ENCODE measurements at regions not wholly inside any gene's neighbourhood (a gene's known extent, or its start where the extent isn't known, plus 50 kb on each side); places are given as distances from the start of the nearest gene placed in this dataset.
A peak's percentile ranks its signal among the peaks of the same experiment; 100 is the strongest.

- H3K9me3 Mint-ChIP-seq (ENCODE audit: unreplicated experiment) = peaks cover 3% of the 10 kb centered on the region
- no peak for TF ChIP-seq CTCF (IDR thresholded peaks at IDR 0.05)
- DNase-seq (ENCODE audit: extremely low spot score, unreplicated experiment) = peak; percentile 73
- no peak overlapping the region for H3K4me3 Mint-ChIP-seq (ENCODE audit: unreplicated experiment)
- H3K4me1 Mint-ChIP-seq (ENCODE audit: unreplicated experiment) = no peaks in the 10 kb centered on the region
- H3K27ac Mint-ChIP-seq (ENCODE audit: unreplicated experiment) = no peak overlapping the region
- H3K36me3 Mint-ChIP-seq (ENCODE audit: unreplicated experiment) = peaks cover 2% of the 10 kb centered on the region
- H3K27me3 Mint-ChIP-seq (ENCODE audit: unreplicated experiment) = peaks cover 4% of the 10 kb centered on the region
These were observed 58.0 kb upstream of the LGALSL start for GRCh38 chr2:64396001-64396400.

- no peak overlapping the region for H3K27ac Mint-ChIP-seq (ENCODE audit: unreplicated experiment)
- no peaks in the 10 kb centered on the region for H3K9me3 Mint-ChIP-seq (ENCODE audit: unreplicated experiment)
- H3K4me3 Mint-ChIP-seq (ENCODE audit: unreplicated experiment) = no peak overlapping the region
- peaks cover 4% of the 10 kb centered on the region for H3K27me3 Mint-ChIP-seq (ENCODE audit: unreplicated experiment)
- peak; percentile 8 for DNase-seq (ENCODE audit: extremely low spot score, unreplicated experiment)
- no peaks in the 10 kb centered on the region for H3K4me1 Mint-ChIP-seq (ENCODE audit: unreplicated experiment)
- TF ChIP-seq CTCF (IDR thresholded peaks at IDR 0.05) = no peak
- H3K36me3 Mint-ChIP-seq (ENCODE audit: unreplicated experiment) = peaks cover 2% of the 10 kb centered on the region
These were observed 57.4 kb upstream of the LGALSL start for GRCh38 chr2:64396551-64396950.

GRCh38 chr2:64398516-64399129, 55.3 kb upstream of the LGALSL start:
- Mint-ChIP-seq H3K27me3 (ENCODE audit: unreplicated experiment) (peaks cover 4% of the 10 kb centered on the region), H3K36me3 (ENCODE audit: unreplicated experiment) (peaks cover 2% of the 10 kb centered on the region), H3K27ac (ENCODE audit: unreplicated experiment) (no peak overlapping the region), H3K4me3 (ENCODE audit: unreplicated experiment) (no peak overlapping the region), H3K9me3 (ENCODE audit: unreplicated experiment) (no peaks in the 10 kb centered on the region), H3K4me1 (ENCODE audit: unreplicated experiment) (peaks cover 8% of the 10 kb centered on the region)
- DNase-seq (ENCODE audit: extremely low spot score, unreplicated experiment) = no peak
- TF ChIP-seq CTCF (IDR thresholded peaks at IDR 0.05) = no peak

GRCh38 chr2:64399521-64399920, 54.4 kb upstream of the LGALSL start:
- no peak for TF ChIP-seq CTCF (IDR thresholded peaks at IDR 0.05)
- Mint-ChIP-seq H3K27ac (ENCODE audit: unreplicated experiment) (no peak overlapping the region), H3K9me3 (ENCODE audit: unreplicated experiment) (no peaks in the 10 kb centered on the region), H3K27me3 (ENCODE audit: unreplicated experiment) (peaks cover 4% of the 10 kb centered on the region), H3K4me1 (ENCODE audit: unreplicated experiment) (peaks cover 17% of the 10 kb centered on the region), H3K36me3 (ENCODE audit: unreplicated experiment) (peaks cover 2% of the 10 kb centered on the region), H3K4me3 (ENCODE audit: unreplicated experiment) (no peak overlapping the region)
- peak; percentile 68 for DNase-seq (ENCODE audit: extremely low spot score, unreplicated experiment)

- Mint-ChIP-seq H3K4me3 (ENCODE audit: unreplicated experiment) (no peak overlapping the region), H3K27ac (ENCODE audit: unreplicated experiment) (no peak overlapping the region), H3K36me3 (ENCODE audit: unreplicated experiment) (peaks cover 2% of the 10 kb centered on the region), H3K9me3 (ENCODE audit: unreplicated experiment) (no peaks in the 10 kb centered on the region), H3K4me1 (ENCODE audit: unreplicated experiment) (peaks cover 22% of the 10 kb centered on the region), H3K27me3 (ENCODE audit: unreplicated experiment) (peaks cover 4% of the 10 kb centered on the region)
- TF ChIP-seq CTCF (IDR thresholded peaks at IDR 0.05) = no peak
- DNase-seq (ENCODE audit: extremely low spot score, unreplicated experiment) = peak; percentile 21
These were observed 53.7 kb upstream of the LGALSL start for GRCh38 chr2:64400105-64400728.
